OCI-LY7 (cell line): ENCODE measurements at regions not wholly inside any gene's neighbourhood (a gene's known extent, or its start where the extent isn't known, plus 50 kb on each side); places are given as distances from the start of the nearest gene placed in this dataset.

Experiments used
- BruUV-seq: library from RNA; stranded (reverse); fragments of 400-500 nt; replicated peaks from 2 replicates; lab custom pipeline; 2021; lab: Mats Ljungman, UMichigan
- CTCF ChIA-PET: fragments of 300-600 bp; sonication (Branson Sonifier 250); formaldehyde crosslinking; loops from one replicate; lab custom pipeline; 2022; ENCODE audit warnings: antibody characterized with exemption; ENCODE audit not compliant: unreplicated experiment; lab: Charles Lee
- POLR2A ChIA-PET: fragments of 300-600 bp; sonication (Branson Sonifier 250); formaldehyde crosslinking; loops from one replicate; lab custom pipeline; 2022; ENCODE audit warnings: antibody characterized with exemption; lab: Charles Lee
- DNase-seq: peaks from one replicate; pipeline ENCODE4 v3.0.0-alpha.2; 2015; ENCODE audit warnings: low spot score
- H2AFZ ChIP-seq: fragments of 200-600 bp; sonication (generic), shearing (Covaris generic); 2 replicates; pipeline ENCODE4 v1.6.1; 2014; ENCODE audit warnings: mild to moderate bottlenecking, antibody characterized with exemption, low read length, moderate library complexity
- H3K27ac ChIP-seq: fragments of 200-600 bp; sonication (generic); 2 replicates; pipeline ENCODE4 v1.5.1; 2014; ENCODE audit warnings: mixed run types, low read depth, mild to moderate bottlenecking, moderate library complexity, low read length, inconsistent platforms; ENCODE audit not compliant: poor library complexity, severe bottlenecking
- H3K36me3 ChIP-seq: fragments of 200-600 bp; sonication (generic); 2 replicates; pipeline ENCODE4 v1.6.1; 2014; ENCODE audit warnings: mild to moderate bottlenecking, antibody characterized with exemption, low read length, moderate library complexity, mixed read lengths; ENCODE audit not compliant: insufficient read depth
- H3K4me1 ChIP-seq: fragments of 200-600 bp; sonication (generic); 2 replicates; pipeline ENCODE4 v1.5.1; 2014; ENCODE audit warnings: mild to moderate bottlenecking, low read length; ENCODE audit not compliant: insufficient read depth, poor library complexity, severe bottlenecking
- H3K4me2 ChIP-seq: fragments of 200-600 bp; sonication (generic); 2 replicates; pipeline ENCODE4 v1.6.1; 2014; ENCODE audit warnings: mild to moderate bottlenecking, low read length
- H3K4me3 ChIP-seq: fragments of 200-600 bp; sonication (generic); 2 replicates; pipeline ENCODE4 v1.5.1; 2014; ENCODE audit warnings: mild to moderate bottlenecking, low read depth, low read length; ENCODE audit not compliant: poor library complexity, severe bottlenecking
- H3K79me2 ChIP-seq: fragments of 200-600 bp; sonication (generic); 2 replicates; pipeline ENCODE4 v1.6.1; 2016; ENCODE audit warnings: low read depth, mild to moderate bottlenecking, low read length, moderate library complexity, mixed read lengths; ENCODE audit not compliant: insufficient read depth
- H3K9me2 ChIP-seq: fragments of 200-600 bp; sonication (generic); 2 replicates; pipeline ENCODE4 v1.6.1; 2016; ENCODE audit warnings: mild to moderate bottlenecking, low read length, mixed read lengths; ENCODE audit not compliant: insufficient read depth
- H3K9me3 ChIP-seq: fragments of 200-600 bp; sonication (generic); 2 replicates; pipeline ENCODE4 v1.6.1; 2014; ENCODE audit warnings: mild to moderate bottlenecking, mixed run types, low read length, mixed read lengths
- H4K20me1 ChIP-seq: fragments of 200-600 bp; sonication (generic); 2 replicates; pipeline ENCODE4 v1.6.1; 2014; ENCODE audit warnings: mild to moderate bottlenecking, antibody characterized with exemption, low read length, moderate library complexity, mixed read lengths; ENCODE audit not compliant: insufficient read depth
- EZH2phosphoT487 ChIP-seq: fragments of 200-600 bp; sonication (generic); IDR thresholded peaks from 2 replicates; pipeline ENCODE4 v1.6.1; 2018; ENCODE audit warnings: low read depth, borderline replicate concordance, mild to moderate bottlenecking, mixed run types, antibody characterized with exemption, low read length, moderate library complexity, mixed read lengths
- intact Hi-C: fragments of 100-400 bp; cut with micrococcal nuclease; formaldehyde crosslinking; loops from one replicate; pipeline ENCODE4 v1.10.0; 2022; ENCODE audit not compliant: unreplicated experiment
- TF ChIP-seq, protein P1 (sequence below): fragments of 200-600 bp; sonication (generic); conservative IDR thresholded peaks from 2 replicates; pipeline ENCODE4 v1.5.1; 2014; ENCODE audit warnings: mild to moderate bottlenecking, antibody characterized with exemption, low read length, moderate library complexity, mixed read lengths

DNA sequence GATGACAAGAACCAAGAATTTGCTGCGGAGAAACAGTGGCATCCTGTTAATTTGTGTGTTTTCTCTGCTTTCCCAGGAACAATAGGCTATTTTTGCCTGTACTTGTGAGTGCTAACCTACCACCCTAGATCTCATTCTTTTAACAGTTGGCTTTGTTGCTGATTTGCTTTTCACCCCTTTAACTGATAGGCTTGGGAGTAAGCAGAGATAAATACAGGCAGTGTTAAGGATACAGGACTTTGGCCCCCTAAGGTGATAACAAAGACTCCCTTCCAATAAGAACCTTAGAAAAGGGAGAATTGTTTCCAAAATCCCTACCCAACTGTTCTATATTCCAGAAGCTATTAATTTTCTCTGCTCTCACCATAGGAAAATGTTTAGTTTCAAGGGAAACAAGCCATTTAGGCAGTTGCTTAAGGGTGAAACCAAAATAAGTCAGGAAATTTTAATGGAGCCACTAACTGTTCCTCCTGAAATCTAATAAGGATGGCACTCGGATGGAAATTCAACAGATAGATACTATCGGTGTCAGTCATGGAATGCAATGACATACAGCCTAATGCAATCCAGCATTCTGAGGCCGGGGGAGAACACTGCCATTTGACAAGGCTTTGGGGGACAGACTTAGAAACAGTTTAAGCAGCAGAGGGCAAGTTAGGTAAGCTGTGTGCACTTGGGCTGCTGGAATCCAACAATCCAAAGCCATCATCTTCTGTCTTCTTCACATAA lies 238.8 kb downstream of the RNF152 start:
- TF ChIP-seq EZH2phosphoT487, result no peak
- TF ChIP-seq, protein P1, sequence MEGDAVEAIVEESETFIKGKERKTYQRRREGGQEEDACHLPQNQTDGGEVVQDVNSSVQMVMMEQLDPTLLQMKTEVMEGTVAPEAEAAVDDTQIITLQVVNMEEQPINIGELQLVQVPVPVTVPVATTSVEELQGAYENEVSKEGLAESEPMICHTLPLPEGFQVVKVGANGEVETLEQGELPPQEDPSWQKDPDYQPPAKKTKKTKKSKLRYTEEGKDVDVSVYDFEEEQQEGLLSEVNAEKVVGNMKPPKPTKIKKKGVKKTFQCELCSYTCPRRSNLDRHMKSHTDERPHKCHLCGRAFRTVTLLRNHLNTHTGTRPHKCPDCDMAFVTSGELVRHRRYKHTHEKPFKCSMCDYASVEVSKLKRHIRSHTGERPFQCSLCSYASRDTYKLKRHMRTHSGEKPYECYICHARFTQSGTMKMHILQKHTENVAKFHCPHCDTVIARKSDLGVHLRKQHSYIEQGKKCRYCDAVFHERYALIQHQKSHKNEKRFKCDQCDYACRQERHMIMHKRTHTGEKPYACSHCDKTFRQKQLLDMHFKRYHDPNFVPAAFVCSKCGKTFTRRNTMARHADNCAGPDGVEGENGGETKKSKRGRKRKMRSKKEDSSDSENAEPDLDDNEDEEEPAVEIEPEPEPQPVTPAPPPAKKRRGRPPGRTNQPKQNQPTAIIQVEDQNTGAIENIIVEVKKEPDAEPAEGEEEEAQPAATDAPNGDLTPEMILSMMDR, result no peak
- Histone ChIP-seq H3K79me2 (no peaks in the 10 kb centered on the region), H3K9me3 (no peaks in the 10 kb centered on the region), H3K4me1 (no peaks in the 10 kb centered on the region), H3K36me3 (no peaks in the 10 kb centered on the region), H2AFZ (no peak overlapping the region), H3K27ac (no peak overlapping the region), H3K4me3 (no peak overlapping the region), H4K20me1 (no peaks in the 10 kb centered on the region), H3K4me2 (no peak overlapping the region), H3K9me2 (no peaks in the 10 kb centered on the region)
- ChIA-PET POLR2A (no interaction called here), CTCF (no interaction called here)
- intact Hi-C loops, result no loop called here
- DNase-seq, result no peak
- no TSS peak for BruUV-seq

DNA sequence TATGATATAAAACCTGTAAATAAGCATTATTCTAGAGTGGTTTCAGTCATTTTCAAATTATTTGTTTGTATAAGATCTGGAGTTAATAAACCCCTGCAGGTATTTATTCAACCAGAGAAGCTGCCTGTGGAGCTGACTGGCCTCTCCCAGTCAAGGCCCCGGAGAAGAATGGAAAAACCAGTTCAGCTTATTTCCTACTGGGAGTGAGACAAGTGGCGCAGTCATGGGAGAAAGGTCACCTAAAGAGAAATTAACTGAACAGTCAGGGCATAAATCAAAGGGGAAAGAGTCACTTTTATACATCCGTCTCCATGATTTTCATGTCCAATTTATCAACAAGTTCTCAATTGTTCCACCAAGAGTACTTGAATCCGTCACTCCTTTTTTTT lies 240.9 kb downstream of the RNF152 start:
- BruUV-seq, result no TSS peak
- H3K4me1 ChIP-seq, result no peaks in the 10 kb centered on the region
- TF ChIP-seq EZH2phosphoT487, result no peak
- TF ChIP-seq, protein P1, result no peak
- H2AFZ ChIP-seq, result no peak overlapping the region
- H3K9me3 ChIP-seq, result no peaks in the 10 kb centered on the region
- DNase-seq, result no peak
- ChIA-PET POLR2A (no interaction called here), CTCF (no interaction called here)
- H3K79me2 ChIP-seq, result no peaks in the 10 kb centered on the region
- H3K4me3 ChIP-seq, result no peak overlapping the region
- no peaks in the 10 kb centered on the region for H4K20me1 ChIP-seq
- no peak overlapping the region for H3K4me2 ChIP-seq
- intact Hi-C loops, result no loop called here
- H3K9me2 ChIP-seq, result no peaks in the 10 kb centered on the region
- H3K36me3 ChIP-seq, result no peaks in the 10 kb centered on the region
- no peak overlapping the region for H3K27ac ChIP-seq

DNA sequence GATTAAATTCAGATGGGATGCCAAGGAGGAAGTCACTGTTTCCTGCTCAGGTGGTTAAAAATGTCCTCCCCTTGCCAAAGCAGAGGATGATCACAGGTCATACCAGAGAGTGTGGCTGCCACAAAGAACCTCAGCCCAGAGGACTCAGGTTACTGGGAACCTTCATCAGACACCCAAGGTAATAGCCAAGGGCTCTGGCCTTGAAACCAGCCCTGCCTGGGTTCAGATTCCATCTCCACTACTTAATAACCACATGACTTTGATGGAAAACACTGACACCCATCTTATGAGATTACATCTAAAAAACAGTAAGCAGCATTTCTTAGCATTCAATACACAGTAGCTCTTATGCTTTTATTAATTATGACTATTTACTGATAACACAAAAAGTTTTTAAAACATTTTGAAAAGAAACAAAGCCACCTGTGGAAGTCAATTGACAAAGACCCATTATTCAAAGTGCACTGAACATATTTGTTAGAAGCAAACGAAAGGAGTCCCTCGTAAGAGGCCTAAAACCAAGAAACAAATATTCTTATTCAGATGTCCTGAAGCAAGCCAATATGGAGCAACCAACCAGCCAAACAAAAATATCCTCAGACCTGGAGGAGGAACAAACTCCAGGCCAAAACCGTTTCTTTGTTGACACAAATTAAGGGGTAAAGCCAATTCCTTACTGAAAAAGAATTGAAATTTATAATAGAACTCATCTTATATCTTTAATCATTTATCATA lies 241.5 kb downstream of the RNF152 start:
- DNase-seq, result no peak
- H3K9me2 ChIP-seq, result no peaks in the 10 kb centered on the region
- H4K20me1 ChIP-seq, result no peaks in the 10 kb centered on the region
- CTCF ChIA-PET, result no interaction called here
- no peak overlapping the region for H3K4me2 ChIP-seq
- no peak overlapping the region for H3K27ac ChIP-seq
- H3K36me3 ChIP-seq, result no peaks in the 10 kb centered on the region
- POLR2A ChIA-PET, result no interaction called here
- H2AFZ ChIP-seq, result no peak overlapping the region
- no peaks in the 10 kb centered on the region for H3K9me3 ChIP-seq
- H3K4me1 ChIP-seq, result no peaks in the 10 kb centered on the region
- no peak overlapping the region for H3K4me3 ChIP-seq
- no peaks in the 10 kb centered on the region for H3K79me2 ChIP-seq
- no peak for TF ChIP-seq EZH2phosphoT487
- TF ChIP-seq, protein P1, result no peak
- BruUV-seq, result no TSS peak
- intact Hi-C loops, result no loop called here
